Left hindlimb (tissue), 1 donor: ENCODE measurements at regions not wholly inside any gene's neighbourhood (a gene's known extent, or its start where the extent isn't known, plus 50 kb on each side); places are given as distances from the start of the nearest gene placed in this dataset.
"Not testable (repeated sequence)": the region's sequence is repeated elsewhere in the genome, so short reads cannot be mapped to it uniquely, and the experiment has no call there.

Experiments
- DNase-seq: peaks from one replicate; pipeline ENCODE4 v3.0.0-alpha.2; 2018

GRCh38 chr21:5105939-5106708, 5415.3 kb upstream of the TPTE start:
- DNase-seq, result not testable (repeated sequence)

GRCh38 chr21:5106767-5107464, 5414.5 kb upstream of the TPTE start:
- DNase-seq, result not testable (repeated sequence)

- not testable (repeated sequence) for DNase-seq
Observed at GRCh38 chr21:5107637-5108036, 5413.7 kb upstream of the TPTE start.

- DNase-seq, result not testable (repeated sequence)
Observed at GRCh38 chr21:5108048-5108775, 5413.2 kb upstream of the TPTE start.

GRCh38 chr21:5111197-5111596, 5410.2 kb upstream of the TPTE start:
- not testable (repeated sequence) for DNase-seq

GRCh38 chr21:5113092-5113491, 5408.3 kb upstream of the TPTE start:
- not testable (repeated sequence) for DNase-seq

GRCh38 chr21:5114468-5114867, 5406.9 kb upstream of the TPTE start:
- DNase-seq, result not testable (repeated sequence)

GRCh38 chr21:5114893-5115645, 5406.3 kb upstream of the TPTE start:
- not testable (repeated sequence) for DNase-seq

- not testable (repeated sequence) for DNase-seq
Observed at GRCh38 chr21:5115646-5116343, 5405.6 kb upstream of the TPTE start.

GRCh38 chr21:5116344-5117123, 5404.8 kb upstream of the TPTE start:
- DNase-seq, result not testable (repeated sequence)

- DNase-seq, result not testable (repeated sequence)
Observed at GRCh38 chr21:5117135-5117534, 5404.2 kb upstream of the TPTE start.

GRCh38 chr21:5117666-5118295, 5403.6 kb upstream of the TPTE start:
- DNase-seq, result not testable (repeated sequence)

GRCh38 chr21:5118296-5118679, 5403.1 kb upstream of the TPTE start:
- DNase-seq, result not testable (repeated sequence)

- DNase-seq, result not testable (repeated sequence)
Observed at GRCh38 chr21:5119179-5119578, 5402.2 kb upstream of the TPTE start.

- DNase-seq, result peak; percentile 23
Observed at GRCh38 chr21:5121399-5121798, 5400.0 kb upstream of the TPTE start.

- not testable (repeated sequence) for DNase-seq
Observed at GRCh38 chr21:5121849-5122248, 5399.5 kb upstream of the TPTE start.

- DNase-seq, result not testable (repeated sequence)
Observed at GRCh38 chr21:5123655-5124054, 5397.7 kb upstream of the TPTE start.

- peak; percentile 95 for DNase-seq
Observed at GRCh38 chr21:5128261-5128660, 5393.1 kb upstream of the TPTE start.

GRCh38 chr21:5133824-5134223, 5387.6 kb upstream of the TPTE start:
- DNase-seq, result not testable (repeated sequence)

GRCh38 chr21:5136406-5136805, 5385.0 kb upstream of the TPTE start:
- not testable (repeated sequence) for DNase-seq

GRCh38 chr21:5137006-5137405, 5384.4 kb upstream of the TPTE start:
- not testable (repeated sequence) for DNase-seq
